CMK (cell line): ENCODE measurements at regions not wholly inside any gene's neighbourhood (a gene's known extent, or its start where the extent isn't known, plus 50 kb on each side); places are given as distances from the start of the nearest gene placed in this dataset.

ENCODE experiments used
- DNase-seq: peaks from one replicate; pipeline ENCODE4 v3.0.0-alpha.2; 2010; ENCODE audit warnings: low read depth

DNA sequence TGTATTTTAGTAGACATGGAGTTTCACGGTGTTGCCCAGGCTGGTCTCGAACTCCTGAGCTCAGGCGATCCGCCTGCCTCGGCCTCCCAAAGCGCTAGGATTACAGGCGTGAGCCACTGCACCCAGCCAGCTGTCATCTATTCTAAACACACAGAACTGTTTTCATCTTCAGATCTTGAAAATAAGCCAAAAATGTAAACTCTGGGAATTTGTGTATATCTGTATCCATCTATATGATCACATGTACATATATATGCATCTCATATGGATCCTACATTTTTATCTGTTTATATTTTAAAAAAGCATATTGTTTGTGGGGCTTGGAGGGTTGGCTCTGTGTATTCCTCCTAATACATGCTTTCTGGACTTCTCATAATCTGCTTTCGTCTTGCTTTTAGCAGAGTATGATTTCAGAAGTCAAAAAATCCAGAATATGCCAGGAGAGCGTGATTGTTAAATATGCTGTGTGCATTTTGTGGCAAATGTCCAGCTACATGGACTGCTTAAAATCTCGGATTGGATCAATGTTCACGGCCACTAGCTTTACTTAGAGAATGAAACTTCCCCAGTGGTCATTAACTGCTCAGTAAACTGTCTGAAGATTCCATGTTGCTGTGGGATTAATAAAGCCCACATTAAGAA, 274.4 kb upstream of the IRX1 start:
- no peak for DNase-seq

DNA sequence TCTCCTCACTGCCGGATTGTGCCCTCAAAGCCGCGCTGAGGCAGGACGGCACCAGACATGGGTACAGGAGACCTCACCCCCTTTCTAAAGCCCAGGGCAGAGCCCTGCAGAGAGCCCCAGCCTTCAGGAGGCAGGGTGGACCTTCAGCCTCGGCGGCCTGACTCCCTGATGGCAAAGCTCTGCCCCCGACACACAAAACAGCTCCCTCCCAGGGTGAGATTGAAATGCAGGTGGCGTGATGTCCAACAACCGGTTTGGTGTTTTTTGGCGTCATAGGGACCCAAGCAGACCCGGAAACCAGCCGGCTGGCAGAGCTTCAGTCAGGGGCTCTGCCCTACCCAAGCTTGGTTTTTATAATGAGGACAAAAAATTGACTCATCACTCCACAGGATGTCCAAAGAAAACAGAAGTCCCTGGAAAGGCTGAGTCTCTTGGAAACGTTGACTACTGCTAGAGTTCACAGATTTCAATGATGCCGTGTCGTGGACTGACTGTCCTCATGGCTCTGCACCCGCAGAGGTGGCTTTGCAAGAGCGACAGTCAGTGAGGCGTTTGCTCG, 275.2 kb upstream of the IRX1 start:
- no peak for DNase-seq

DNA sequence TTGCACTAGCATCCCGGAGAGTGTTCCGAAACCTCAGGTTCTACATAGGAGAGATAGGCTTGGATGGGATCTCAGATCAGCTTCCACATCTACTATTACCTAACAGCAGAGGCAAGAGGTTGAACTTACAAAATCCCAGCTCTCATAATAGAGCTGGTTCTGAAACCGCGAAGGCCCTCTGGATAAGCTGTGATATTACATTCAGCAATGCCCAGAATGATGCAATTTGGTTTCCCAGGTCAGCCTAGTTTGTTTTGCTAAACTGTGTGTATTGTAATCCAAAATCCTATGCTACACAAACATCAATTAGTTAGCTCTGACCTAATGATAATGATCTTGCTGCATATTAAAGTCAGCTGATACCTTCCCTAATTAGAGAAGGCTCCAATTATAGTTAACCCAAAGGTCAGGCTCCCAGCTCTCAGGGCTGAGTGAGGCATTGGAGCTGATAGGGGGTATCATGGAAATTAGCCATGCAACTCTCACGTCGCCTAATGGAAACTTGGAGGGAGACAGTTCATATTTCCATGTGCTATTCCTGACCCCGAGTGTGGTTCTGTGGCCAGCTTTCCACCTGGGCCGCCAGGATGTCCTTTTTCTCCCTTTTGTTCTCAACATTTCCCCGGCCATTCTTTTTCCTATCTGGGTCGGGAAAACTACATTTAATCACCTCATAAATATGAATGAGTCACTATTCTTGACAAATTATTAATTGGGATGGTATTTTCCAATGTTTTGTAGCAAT, 278.4 kb upstream of the IRX1 start:
- DNase-seq = no peak

DNA sequence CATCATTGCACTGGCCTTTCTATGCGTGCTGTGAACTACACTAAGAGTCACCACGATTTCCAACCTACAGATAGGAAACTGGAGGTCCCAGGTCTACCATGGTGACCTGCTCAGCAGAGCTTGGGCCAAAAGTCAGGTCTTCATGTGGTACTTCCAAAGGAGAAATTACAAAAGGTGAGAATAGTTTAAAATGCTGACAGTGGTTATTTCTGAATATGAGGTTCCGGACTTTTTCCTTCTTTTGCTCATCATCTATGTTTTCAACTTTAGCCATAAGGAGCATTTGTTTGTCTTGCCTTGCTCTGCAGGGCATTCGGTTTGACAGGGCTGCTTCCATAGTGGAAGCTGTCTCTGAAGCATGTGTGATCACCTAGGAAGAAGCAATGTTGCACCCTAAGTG, 282.1 kb upstream of the IRX1 start:
- DNase-seq = no peak

DNA sequence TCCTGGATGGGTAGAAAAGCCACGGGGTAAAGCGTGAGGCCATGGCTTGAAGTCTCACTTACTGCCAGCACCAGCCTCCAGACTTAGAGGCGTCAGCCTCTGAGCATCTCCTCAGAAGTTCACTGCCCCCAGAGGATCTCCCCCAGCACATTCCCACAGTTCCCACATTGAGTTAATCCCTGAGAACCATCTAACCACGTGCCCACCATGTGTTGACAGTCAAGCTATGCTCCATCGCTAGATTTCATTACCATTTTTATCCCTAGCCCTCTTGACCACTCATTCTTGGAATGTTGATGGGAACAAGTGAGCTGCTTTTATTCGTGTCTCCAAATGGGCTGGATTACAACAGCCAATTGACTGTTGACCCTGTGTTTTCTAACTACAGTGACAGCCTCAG, 283.3 kb upstream of the IRX1 start:
- no peak for DNase-seq

DNA sequence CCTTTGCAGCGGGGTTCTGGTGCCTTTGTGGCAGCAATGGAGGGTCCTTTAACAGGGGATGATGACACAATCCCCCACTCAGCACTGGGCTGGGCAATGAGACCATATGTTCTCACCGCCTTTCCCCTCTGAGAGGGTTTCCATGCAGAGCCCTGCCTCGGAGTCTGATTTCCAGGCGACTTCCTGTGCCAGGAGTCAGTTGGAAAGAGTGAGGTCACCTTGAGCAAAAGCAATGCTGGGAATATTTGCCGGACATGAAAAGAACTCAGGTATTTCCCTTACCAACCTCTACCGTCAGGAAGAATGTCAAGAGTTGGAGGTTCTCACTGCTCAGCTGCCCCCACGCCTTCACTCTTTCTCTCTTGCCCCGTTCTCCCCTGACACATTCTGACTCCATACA, 284.2 kb upstream of the IRX1 start:
- DNase-seq = no peak

DNA sequence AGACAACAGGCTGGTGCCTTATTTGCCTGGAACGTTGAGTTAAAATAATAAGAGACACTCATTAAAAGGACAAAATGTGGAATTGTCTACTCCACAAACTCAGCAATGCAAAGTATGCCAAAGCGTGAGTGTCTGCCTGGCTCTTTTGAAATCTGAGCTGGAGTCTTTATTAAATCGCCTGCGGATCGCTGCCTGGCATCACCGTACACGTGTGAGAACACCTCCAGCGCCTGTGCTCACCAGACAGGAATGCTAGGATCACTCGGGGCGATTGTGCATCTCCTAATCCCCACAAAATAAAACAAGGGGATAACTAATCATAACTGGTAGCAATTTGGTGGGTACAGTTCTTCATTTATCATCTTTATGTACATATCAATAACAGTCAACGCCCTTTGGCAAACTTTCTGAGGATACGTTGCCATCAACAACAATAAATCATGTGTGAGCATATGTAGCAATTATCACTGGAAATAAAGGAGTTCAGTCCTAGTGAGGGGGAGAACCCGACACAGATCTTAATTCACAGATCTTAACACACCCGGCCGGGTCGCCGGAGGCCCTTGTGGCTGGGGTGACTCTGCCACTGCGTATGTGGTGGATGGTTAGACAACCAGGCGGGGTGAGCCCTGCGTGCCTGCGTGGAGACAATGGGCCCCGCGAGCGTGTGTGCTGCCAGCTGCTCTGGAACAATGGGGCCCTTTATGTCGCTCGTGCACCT, 284.9 kb upstream of the IRX1 start:
- DNase-seq = no peak

DNA sequence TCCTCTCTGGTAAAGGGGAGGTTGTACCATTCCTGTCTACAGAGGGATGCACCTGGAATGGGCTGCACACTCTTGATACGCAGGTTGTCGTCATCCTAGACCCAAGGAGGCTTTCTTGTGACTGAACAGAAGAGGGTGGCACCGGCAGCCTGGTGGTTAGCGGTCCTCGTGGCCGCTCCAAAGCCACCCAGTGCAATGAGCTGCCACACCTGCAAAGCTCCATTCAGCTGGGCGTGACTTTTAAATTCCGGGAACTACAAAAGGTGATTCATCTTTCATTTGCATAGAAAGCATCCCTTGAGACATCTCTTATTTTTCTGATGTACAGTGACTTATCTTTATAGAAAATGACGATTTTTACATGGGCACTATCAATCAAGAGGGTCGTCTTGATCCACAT, 286.1 kb upstream of the IRX1 start:
- no peak for DNase-seq

DNA sequence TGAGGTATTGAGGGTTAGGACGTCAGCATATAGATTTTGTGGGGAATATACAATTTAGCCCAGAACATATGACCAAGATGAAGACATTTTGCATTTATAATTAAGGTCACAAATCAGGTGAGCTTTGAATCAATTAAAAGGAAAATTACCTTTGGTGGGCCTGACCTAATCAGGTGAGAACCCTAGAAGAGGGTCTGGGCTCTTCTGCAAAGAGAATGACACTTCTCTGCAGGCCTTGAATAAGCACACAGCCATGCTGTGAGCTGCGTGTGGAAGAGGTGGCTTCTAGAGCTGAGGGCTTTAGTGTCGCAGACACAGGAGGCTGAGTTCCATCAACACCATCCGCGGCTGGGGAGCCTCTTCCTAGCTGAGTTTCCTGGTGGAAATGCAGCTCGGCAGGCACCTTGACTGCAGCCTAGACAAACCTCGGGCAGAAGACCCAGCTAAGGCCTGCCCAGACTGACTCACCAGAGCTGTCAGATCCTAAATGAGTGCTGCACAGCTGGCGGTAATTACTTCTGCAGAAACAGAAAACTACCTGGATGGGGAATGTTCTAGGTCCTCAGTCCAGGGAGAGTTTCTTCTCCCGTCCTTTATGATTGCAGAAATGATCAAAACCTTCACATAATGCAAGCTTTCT, 287.5 kb upstream of the IRX1 start:
- no peak for DNase-seq

DNA sequence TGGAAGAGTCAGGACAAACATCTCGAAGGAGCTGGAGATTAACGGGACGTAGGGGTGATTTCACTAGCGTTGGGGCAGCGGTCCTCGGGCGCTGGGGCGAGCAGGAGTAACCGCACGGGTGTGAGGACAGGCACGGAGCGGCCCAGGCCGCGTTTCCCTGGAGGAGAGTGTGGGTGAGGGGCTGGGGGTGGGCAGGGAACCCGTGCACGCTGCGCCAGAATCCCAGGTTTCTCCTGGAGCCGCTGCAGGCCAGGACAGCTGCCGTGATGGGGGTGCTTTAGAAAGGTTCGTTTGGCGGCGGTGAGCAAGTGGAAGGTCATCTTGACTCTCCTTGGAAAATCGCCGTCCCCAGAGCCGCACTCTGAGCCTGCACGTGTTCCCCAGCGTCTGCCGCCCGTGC, 290.2 kb upstream of the IRX1 start:
- DNase-seq = no peak

DNA sequence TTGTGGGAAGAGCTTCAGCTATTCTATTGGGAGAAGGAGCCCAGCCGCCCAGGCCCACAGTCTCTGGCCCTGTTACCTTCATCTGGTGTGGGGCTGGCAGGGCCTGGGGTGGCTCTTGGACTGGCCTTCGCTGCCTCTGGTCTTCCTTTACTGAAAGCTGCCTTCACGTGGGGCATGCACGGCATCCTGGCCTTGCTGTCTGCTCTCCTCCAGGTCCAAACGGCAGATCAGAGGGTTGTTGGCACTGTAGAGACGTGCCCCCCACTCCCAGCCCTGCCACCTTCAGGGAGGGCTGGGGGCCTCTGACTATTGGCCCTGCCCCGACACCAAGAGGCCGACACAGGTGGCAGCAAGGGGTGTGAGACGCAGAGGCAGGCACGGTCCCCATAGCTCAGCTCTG, 291.3 kb upstream of the IRX1 start:
- DNase-seq = no peak

DNA sequence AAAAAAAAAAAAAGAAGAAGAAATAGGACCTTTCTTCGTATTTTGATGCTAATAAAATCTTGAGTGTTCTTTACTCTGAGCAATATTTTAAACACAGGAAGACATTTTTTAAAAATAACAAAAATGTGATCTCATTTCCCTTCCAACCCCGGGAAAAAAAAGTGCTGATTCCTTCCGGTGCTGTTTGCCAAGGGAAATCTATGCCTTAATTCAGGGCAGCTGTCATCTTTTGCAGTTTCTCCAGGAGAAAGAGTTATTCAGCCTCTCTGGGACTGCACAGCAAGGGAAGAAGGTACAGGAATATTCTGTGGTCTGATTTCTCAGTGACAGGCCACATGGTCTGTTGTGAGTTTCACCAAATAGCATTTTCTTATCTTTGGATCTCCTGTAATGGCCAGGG, 291.9 kb upstream of the IRX1 start:
- DNase-seq = no peak

DNA sequence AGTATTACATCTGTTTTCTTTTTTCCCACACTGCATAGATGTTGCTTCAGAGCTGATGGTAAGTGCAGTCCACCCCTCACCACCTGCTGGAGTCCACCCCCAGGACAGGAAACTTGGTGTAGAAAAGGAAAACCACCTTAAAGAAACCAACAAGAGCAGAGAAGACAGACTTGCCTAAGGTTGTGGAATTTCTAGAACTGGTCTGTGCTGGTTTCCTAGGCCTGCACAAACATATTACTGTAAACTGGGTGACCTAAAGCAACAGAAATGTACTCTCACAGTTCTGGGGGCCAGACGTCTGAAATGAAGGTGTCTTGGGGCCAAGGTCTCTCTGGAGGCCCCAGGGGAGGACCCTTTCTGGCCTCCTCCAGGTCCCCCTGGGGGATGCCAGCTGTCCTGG, 293.4 kb upstream of the IRX1 start:
- no peak for DNase-seq

DNA sequence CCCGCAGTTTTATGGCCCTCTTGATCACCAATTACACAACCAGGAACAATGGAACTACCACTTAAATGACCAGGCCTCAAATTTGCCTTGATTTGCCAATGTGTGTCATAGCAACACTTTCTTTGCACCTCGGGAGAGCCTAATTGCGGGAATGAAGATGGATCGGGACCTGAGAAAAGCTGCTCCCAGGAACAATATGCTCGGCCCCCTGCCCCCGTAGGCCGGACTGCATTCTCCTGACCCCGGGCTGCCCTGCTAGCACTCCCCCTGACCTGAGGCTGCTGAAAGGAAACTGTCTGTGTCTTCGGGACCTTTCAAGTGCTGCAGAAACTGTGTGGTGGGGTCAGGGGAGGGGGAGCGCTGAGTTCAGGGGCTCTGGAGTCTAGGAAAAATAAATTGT, 294.3 kb upstream of the IRX1 start:
- DNase-seq = no peak

DNA sequence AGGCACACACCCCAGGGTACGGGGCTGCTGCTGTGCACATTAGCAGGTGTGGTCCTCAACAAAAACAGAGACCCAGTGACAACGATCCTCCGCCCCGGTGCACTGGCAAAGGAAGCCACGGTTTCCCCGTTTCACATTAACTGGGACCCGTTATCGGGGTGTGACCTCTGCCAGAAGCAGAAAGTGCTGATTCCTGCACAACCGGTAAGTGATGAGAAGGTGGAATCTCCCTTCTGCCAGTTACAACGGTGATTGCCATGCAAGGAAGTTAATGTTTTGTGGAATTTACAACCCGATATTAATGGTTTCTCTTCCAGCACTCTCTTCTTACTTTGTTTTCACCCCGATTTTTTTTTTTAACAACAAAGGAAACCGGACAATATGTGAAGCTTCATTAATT, 294.9 kb upstream of the IRX1 start:
- DNase-seq = no peak

DNA sequence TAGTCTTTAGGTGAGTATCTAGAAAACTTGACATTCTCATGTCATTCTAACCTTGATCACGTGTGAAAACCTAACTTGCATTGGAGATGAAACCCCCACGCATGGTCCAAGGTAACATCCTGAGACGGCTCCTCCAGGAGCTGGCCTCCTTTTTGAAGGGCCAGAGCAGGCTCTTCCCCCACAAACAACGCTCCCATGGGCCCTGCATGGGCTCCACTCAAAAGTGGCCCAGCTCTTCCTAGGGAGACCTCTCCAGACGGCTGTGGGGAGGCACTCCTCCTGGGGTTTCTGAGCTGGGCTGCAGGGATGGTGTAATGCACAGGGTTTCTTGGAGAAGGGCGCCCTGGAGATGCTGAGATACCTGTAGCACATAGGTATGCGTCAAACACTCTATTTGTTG, 296.2 kb upstream of the IRX1 start:
- DNase-seq = no peak

DNA sequence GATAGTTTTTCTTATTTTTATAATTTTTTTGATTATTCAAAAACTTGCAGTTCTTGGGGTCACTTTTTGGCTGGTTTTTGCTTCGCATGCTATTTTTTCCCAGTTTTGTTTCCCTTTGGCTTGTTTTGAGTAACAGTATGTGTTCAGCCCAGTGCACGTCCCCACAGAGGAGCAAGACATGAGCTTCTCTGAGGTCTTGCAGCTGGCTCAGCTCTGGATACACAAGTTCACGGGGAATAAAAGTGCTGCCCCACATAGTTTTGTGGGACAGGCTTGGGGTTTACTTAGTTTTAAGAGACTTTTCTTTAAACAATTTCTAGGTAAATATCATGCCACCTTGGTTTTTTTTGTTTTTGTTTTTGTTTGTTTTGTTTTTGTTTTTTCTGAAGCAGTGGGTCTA, 297.8 kb upstream of the IRX1 start:
- no peak for DNase-seq

DNA sequence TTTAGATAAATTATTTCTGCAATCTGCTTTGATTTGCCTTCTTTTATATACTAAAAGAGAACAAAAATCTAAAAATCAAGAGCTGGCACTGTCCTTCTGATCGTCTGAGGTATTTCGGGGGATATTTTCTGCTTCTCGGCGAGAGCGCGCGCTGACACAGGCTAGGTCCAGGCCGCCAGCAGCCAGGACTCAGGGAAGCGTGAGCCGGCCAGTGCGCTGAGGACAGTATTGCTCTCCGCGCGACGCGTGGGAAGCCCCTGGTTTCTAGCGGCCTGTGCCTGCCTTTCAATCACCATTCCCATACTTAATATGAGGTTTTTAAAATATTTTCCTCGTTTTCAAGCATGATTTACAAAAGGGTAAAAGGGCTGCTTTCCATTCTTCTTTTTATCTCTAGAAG, 307.3 kb upstream of the IRX1 start:
- no peak for DNase-seq

DNA sequence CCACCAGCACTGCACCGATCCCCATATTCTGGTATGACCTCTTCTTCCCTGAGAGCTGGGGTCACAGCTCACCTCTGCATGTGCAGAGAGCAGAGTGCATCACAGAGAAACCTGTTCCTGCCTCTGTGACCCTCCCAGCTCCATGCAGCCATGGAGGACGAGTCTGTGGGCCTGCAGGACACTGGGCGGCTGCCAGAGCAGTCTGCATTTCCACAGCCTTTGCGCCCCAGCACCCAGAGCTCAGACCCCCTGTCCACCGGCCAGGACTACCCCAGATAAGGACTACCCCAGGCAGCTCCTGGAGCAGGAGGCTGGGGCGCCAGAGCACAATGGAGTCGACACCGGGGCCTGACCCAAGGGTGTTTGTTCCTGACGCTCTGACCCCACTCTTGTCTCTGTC, 308.1 kb upstream of the IRX1 start:
- no peak for DNase-seq

DNA sequence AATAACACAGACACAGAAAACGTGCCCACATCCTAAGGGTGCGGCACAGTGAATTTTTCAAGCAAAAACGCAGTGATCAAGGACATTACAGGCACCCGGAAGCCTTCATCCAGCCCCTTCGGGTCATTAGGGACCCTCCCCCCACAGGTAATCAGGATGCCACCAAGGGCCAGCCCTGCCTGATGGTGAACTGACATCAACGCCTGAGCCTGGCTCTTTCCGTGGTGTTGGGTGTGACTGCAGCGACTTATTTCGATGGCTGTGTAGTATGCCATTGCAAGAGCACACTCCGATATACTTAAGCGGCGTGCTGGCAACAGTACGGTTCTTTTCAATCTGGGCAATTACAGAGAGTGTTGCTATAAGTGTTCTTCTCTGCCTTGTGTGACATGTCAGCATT, 310.0 kb upstream of the IRX1 start:
- DNase-seq = no peak

DNA sequence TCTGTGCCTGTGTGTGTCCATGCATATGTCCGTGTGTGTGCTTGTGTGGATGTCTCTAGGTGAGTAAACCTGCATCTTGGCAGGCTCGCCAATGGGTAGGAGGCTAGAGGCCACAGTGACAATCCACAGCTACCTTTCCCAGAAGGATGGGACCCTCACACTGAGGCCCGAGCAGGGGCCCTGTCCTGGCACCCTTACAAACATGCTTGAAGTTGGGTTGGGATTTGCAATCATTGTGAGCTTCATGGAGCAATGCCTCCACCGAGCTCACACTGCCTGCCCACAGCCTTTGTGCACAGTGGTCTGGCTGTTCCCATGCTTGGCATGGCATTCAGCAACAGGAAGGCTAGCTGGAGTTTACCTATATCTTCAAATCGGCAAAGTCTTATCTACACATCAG, 311.1 kb upstream of the IRX1 start:
- no peak for DNase-seq

DNA sequence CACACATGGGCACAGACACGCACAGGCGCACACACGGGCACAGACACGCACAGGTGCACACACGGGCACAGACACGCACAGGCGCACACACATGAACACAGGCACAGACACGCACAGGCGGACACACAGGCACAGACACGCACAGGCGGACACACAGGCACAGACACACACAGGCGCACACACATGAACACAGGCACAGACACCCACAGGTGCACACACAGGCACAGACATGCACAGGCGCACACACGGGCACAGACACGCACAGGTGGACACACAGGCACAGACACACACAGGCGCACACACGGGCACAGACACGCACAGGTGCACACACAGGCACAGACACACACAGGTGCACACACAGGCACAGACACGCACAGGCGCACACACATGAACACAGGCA, 312.8 kb upstream of the IRX1 start:
- DNase-seq = no peak

DNA sequence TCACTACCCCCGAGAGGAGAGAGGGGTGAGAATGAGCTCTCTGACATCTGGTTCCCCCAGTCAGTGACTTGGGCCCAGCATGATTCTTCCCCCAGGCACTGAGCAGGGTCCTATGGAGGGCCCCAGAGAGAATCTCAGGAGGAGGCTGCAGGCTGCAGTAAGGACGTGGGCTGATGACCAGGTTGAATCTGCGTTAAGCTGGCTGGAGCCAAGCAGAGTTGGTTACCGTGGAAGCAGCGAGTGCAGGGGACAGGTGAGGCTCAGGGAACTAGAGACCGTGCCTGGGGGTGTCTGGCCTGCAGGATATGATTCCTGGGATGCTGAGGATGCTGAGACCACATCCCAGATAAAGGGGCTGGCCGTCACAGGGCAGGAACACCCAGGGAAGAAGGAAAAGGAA, 314.3 kb upstream of the IRX1 start:
- no peak for DNase-seq
